CD4-positive, alpha-beta T cell treated with Interleukin-17A for 4 hours (primary cell): ENCODE measurements at regions not wholly inside any gene's neighbourhood (a gene's known extent, or its start where the extent isn't known, plus 50 kb on each side); places are given as distances from the start of the nearest gene placed in this dataset.
A peak's percentile ranks its signal among the peaks of the same experiment; 100 is the strongest.
"Not testable (repeated sequence)": the region's sequence is repeated elsewhere in the genome, so short reads cannot be mapped to it uniquely, and the experiment has no call there.

Experiments
- DNase-seq: peaks from one replicate; pipeline ENCODE4 v3.0.0-alpha.2; 2020; ENCODE audit warnings: mixed read lengths

DNA sequence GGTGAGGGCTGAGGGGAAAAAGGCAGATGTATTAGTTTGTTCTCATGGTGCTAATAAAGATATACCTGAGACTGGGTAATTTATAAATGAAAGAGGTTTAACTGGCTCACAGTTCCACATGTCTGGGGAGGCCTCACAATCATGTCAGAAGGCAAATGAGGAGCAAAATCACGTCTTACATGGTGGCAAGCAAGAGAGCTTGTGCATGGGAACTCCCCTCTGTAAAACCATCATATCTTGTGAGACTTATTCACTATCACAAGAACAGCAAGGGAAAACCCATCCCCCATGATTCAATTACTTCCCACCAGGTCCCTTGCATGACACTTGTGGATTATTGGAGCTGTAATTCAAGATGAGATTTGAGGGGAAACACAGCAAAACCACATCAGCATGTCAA is 1220.9 kb downstream of the GALC start:
- no peak for DNase-seq

DNA sequence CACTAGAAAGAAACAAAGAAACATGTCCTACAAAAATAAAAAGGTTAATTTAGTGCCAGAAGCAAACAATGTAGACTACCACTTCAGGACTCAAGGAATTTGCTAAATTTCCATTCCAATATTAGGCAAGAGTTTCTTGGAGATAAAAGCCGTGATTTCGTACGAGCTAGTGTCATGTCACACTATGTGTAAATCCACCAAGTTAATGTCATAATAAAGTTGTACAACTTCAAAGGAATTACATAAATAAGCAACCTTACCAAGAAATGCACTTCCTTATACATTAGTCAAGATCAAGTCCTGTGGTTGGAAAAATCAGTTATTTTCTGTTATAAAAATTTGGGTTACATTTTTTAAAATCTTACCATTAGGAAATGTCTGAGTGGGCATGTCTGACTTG is 1222.8 kb downstream of the GALC start:
- DNase-seq, result no peak

- DNase-seq, result no peak
Observed at GRCh38 chr14:86766469-86766868, 1226.5 kb downstream of the GALC start.

GRCh38 chr14:86761611-86762010 is 1231.4 kb downstream of the GALC start:
- no peak for DNase-seq

DNA sequence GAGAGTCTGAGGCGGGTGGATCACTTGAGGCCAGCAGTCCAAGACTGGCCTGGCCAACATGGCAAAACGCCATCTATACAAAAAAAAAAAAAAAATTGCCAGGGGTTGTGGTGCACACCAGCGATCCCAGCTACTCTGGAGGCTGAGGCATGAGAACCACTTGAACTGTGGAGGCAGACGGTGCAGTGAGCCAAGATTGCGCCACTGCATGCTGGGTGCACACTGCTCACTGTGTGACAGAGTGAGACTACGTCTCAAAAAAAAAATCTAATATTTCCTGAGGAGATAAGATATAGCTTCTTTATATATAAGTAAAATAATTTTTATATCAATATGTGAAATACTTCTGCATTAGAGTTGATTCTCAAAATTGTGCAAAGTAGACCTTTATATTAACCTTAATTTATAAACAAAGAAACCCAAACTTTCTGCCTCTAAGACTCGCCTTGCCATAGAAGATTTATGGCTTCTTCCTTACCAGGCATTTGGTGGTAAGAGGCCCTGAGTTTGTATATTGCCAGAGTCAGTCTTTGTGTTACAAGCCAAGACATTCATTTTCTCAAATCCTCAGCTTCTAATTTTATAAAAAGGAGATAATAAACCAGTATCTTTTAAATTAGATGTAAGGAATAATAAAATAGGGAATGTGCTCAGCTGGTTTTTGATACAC is 1226.7 kb downstream of the FLRT2 start:
- DNase-seq, result no peak

DNA sequence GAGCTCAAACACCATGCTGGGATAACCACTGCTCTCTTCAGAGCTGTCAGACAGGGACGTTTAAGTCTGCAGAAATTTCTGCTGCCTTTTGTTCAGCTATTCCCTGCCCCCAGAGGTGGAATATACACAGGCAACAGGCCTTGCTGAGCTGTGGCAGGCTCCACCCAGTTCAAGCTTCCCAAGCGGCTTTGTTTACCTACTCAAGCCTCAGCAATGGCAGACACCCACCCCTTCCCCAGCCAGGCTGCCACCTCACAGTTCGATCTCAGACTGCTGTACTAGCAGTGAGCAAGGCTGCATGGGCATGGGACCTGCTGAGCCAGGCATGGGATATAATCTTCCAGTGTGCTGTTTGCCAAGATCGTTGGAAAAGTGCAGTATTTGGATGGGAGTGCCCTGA is 1220.5 kb downstream of the FLRT2 start:
- not testable (repeated sequence) for DNase-seq

DNA sequence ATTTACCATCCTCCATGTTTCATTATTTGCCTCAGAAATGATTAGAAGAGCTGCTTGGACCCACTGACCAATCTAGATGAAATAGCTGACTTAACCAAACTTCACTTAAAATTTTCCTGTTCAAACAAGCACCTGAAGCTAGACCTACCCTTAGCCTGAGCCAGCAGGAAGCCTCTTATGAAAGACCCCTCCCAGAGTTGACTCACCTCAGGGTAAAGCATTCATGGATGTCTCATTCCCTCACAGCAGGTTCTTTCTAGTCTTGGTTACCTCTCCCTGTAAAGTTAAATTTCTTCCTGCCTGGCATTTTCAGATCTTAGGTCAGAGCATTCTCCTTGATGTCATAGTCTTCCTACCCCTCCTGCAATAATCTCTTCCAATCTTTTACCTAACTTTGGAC is 1209.8 kb downstream of the FLRT2 start:
- DNase-seq, result no peak

GRCh38 chr14:86731427-86731826 is 1201.5 kb downstream of the FLRT2 start:
- not testable (repeated sequence) for DNase-seq

DNA sequence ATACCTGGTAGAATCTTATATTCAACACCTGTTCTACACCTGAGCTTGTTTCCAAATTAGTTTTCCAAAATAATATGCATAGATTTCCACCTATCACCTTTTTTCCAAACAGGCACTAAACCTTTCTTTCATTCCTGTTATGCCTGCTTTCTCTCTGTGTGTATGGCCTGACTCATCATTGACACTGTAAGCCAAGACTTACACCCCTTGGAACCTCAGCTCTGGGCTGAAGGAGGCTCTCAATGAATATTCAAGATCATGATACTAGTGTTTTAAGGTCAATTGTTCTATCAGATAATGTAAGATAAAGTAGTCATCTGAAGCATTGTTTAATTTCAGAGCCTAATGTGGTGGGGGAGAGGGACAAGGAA is 1193.3 kb downstream of the FLRT2 start:
- DNase-seq, result no peak

DNA sequence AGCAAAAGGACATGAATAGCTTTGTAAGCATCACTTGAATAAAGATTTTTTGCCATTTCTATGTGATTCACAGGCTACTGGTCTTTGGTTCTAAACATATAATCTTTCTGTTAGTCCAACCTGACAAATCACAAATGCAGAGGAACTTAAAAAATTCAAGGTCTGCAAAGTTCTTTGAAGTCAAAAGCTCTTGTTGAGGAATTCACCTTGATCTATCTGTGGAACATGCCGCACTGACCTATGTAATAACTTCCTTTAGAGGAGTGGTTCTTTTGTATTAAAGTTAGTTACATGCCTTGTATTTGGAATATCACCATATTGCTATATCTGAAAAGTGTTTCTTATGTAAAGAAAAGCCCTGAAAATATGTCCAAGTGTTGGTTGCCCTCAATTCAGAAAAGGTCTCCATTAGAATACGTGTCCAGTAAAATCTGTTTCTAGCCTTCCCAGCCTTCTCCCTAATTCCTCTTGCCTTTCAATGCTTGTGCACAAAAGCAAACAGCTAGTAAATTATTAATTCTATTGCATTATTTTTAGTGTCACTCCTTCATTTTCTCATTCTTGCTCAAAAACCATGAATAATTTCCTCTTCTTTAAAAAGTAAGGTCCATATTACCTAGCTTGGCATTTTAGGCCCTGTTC is 1192.8 kb downstream of the FLRT2 start:
- no peak for DNase-seq

DNA sequence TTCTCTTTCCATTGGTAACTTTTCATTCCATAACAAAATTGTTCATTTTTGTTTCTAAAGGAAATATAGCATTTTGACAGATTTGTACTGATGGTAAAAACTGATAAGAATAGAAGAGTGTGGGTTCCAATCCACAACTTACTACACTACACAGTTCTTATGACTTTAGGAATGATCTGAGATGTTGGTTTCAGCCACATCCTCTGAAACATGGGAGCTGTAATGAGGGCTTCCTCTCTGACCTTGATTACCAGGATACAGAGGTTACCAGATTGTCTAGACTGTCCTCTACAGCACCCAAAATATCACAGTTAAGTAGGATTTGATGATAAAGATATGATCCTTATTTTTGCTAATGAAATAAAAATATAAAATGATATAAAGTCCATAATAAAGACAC is 1184.6 kb downstream of the FLRT2 start:
- DNase-seq, result no peak

DNA sequence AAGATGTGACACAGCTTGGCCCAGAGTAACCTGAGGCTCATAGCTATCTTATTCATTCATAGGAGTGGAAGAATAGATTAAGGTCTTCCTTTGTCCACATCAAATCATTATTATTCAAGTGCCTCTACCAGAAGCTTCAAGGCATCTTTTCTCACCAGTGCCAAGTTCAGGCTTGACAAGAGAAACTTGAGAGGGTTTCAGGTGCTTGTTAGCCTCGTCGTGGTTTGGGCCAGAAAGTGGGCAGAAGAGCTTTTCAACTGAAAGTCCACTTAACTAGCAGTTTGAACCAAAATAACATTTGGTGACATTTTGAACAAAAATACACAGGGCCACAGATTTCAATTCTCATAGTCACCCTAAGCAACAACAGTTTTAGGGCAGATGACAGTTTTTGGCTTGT is 1184.2 kb downstream of the FLRT2 start:
- no peak for DNase-seq

GRCh38 chr14:86712727-86713126 is 1182.8 kb downstream of the FLRT2 start:
- no peak for DNase-seq

- DNase-seq, result no peak
Observed at GRCh38 chr14:86712176-86712575, 1182.2 kb downstream of the FLRT2 start.

DNA sequence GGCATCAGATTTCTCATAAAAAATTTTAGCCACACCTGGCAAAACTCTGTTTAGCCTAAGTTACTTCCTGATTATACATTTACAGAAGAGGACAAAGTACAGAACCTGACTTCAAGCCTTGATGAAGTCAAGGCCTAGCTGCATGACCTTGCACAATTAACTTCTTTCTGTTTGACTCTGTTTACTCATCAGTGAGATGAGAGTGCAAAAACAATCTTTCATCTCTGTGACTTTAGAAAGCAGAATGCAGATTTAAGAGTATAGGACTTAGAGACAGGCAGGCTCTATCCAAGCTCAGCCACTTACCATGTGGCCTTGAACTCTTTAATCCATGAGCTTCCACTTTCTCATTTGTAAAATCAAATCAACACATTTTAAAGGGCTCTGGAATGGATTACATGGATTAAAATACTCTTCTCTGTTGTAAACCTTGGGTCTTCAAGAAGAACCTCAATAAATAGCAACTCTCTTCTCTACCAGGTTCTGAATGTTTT is 1178.9 kb downstream of the FLRT2 start:
- DNase-seq, result no peak

- no peak for DNase-seq
Observed at GRCh38 chr14:86707071-86707470, 1177.1 kb downstream of the FLRT2 start.

- no peak for DNase-seq
Observed at GRCh38 chr14:86683561-86683960, 1153.6 kb downstream of the FLRT2 start.

DNA sequence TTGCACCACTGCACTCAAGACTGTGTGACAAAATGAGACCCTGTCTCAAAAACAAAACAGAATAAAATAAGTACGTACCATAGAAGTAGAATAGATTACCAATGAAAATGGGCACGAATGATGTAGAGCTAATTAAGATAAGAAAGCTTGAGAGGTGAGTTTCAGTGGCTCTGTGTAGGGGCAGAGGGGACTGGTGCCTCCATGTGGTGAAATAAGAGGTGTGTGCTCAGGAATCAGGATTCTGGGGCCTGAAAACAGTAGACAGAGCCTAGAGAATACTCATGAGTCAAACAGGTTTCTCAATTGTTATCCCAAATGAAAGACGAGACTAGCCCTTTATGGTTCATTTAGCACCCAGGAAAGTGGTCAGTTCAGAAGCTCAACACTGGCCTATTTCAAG is 1145.1 kb downstream of the FLRT2 start:
- DNase-seq, result no peak

DNA sequence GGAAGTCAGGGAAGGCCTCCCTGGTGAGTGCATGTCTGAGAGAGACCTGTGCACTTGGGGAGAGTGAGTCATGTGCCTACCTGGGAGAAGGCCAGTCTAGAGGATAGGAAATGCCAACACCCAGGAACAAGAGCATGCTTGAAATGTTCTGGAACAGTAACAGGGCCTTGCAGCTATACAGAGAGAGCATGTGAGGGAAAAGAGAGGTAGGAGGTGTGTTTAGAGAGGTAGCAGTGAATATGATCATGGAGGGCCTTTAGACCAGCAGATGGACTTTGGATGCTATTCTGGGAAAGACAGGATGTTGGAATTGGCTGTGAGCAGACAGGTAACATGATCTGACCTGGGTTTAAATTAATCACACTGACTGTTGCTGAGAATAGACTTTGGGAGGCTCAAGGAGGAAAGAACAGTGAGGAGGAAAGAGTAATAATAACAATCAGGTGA is 1143.6 kb downstream of the FLRT2 start:
- no peak for DNase-seq

GRCh38 chr14:86672080-86672479 is 1142.1 kb downstream of the FLRT2 start:
- no peak for DNase-seq

- no peak for DNase-seq
Observed at GRCh38 chr14:86665975-86666374, 1136.0 kb downstream of the FLRT2 start.

- DNase-seq, result no peak
Observed at GRCh38 chr14:86662334-86662733, 1132.4 kb downstream of the FLRT2 start.

DNA sequence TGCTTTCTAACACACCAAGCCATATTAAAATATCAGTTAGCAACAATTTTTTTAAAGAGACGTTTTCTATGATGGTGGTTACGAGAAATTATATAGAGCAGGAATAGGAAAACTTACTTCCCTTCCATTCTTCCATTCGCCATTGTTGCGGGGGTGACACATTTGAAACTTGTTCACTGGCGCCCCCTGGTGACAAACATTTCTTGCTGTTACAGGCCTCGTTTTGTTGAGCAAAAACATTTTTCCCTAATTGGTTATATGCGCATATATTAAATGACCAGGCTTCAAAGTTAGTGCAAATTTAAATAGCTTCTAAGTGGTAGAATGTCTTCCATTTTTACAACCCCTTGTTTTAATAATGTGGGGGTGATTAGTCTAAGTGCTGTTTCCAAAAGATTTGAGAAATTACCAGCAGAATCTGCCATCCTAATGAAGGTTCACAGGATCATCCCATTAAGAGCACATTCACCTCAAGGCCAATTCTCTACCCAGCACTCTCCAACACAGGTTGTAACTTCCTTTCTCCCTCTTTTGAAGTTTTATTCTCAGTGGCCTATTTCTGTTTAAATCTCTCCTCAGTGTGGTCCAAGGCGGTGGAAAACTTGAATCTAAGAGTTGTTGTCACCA is 1124.7 kb downstream of the FLRT2 start:
- peak; percentile 20 for DNase-seq

DNA sequence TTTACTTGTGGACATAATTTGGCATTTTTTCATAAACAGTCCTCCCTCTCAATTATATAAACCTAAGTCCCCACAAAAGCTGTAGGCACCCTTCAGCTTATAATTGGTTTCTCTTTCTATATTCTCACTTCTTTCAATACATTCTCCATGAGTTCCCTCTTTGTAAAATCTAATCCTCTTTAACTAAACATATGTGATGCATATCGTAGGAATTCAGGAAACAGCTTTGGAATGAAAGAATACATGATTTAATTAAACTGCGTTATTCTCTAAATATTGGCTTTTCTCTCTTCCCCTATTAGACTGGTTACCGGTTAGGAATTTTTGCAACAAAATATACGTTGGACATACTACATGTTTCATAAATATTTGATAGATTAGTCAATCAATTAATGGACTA is 1122.6 kb downstream of the FLRT2 start:
- DNase-seq, result no peak
